OCI-LY3 (cell line): ENCODE measurements at regions not wholly inside any gene's neighbourhood (a gene's known extent, or its start where the extent isn't known, plus 50 kb on each side); places are given as distances from the start of the nearest gene placed in this dataset.
"Not testable (repeated sequence)": the region's sequence is repeated elsewhere in the genome, so short reads cannot be mapped to it uniquely, and the experiment has no call there.

ENCODE experiments used
- CTCF ChIP-seq: fragments of 200-600, 300-600 bp; sonication (generic); IDR thresholded peaks from 2 replicates; pipeline ENCODE4 v1.5.1; 2014; ENCODE audit warnings: antibody characterized with exemption, low read length, low read depth
- EZH2phosphoT487 ChIP-seq: fragments of 200-600 bp; shearing (Covaris generic); IDR thresholded peaks from 2 replicates; pipeline ENCODE4 v1.6.1; 2018; ENCODE audit warnings: antibody characterized with exemption, mixed run types, low read depth

- TF ChIP-seq CTCF, EZH2phosphoT487: not testable (repeated sequence)
Measured at GRCh38 chrX:117392360-117392759, 724.2 kb downstream of the KLHL13 start.
